T-cell (primary cell): ENCODE measurements at regions not wholly inside any gene's neighbourhood (a gene's known extent, or its start where the extent isn't known, plus 50 kb on each side); places are given as distances from the start of the nearest gene placed in this dataset.
"Not testable (repeated sequence)": the region's sequence is repeated elsewhere in the genome, so short reads cannot be mapped to it uniquely, and the experiment has no call there.

ENCODE experiments used
- ATAC-seq, 4 experiments: fragments of 200-7000 bp in 3 of 4; fragments of 150-1000 bp in 1 of 4; cut with Tn5 transposase; replicated peaks in 1 of 4; 1 replicate in 3 of 4; 2 replicates in 1 of 4; pipeline ENCODE4 v1.10.0; 2021; ENCODE audit warnings: moderate library complexity in 3 of 4, mild to moderate bottlenecking in 2 of 4, moderate number of reproducible peaks in 1 of 4
- CTCF ChIA-PET, 2 donors: fragments of 300-600 bp; sonication (Branson Sonifier 250); formaldehyde crosslinking; loops; one replicate each; lab custom pipeline; 2022; ENCODE audit warnings: antibody characterized with exemption in 2 of 2; lab: Charles Lee
- POLR2A ChIA-PET, 2 donors: fragments of 300-600 bp; sonication (Branson Sonifier 250); formaldehyde crosslinking; loops; one replicate each; lab custom pipeline; 2022; ENCODE audit warnings: antibody characterized with exemption in 2 of 2; lab: Charles Lee
- DNase-seq, 35 experiments: peaks; one replicate each; pipeline versions ENCODE4 v3.0.0 to v3.0.0-alpha.2; 2013 to 2023
- H3K27ac ChIP-seq: one replicate; pipeline ENCODE4 v1.5.1; 2013; ENCODE audit warnings: low read length
- H3K27me3 ChIP-seq, 2 experiments: replicated peaks in 1 of 2; 1 replicate in 1 of 2; 2 replicates in 1 of 2; pipeline versions ENCODE4 v1.6.1 to v1.7.0; 2013; ENCODE audit warnings: low read length in 1 of 2, mixed read lengths in 1 of 2; ENCODE audit not compliant: control insufficient read depth in 2 of 2, insufficient read depth in 2 of 2; ENCODE audit errors: extremely low read depth in 1 of 2
- H3K36me3 ChIP-seq, 2 donors: 1 replicate in 1 of 2; 2 replicates in 1 of 2; pipeline versions ENCODE4 v1.6.1 to v1.7.0; 2013; ENCODE audit warnings: low read length in 1 of 2; ENCODE audit not compliant: control insufficient read depth in 2 of 2, insufficient read depth in 1 of 2; ENCODE audit errors: extremely low read depth in 1 of 2
- H3K4me1 ChIP-seq, 2 experiments: 1 replicate in 1 of 2; 2 replicates in 1 of 2; pipeline versions ENCODE4 v1.6.1 to v1.7.0; 2013; ENCODE audit warnings: low read length in 2 of 2, mixed read lengths in 1 of 2; ENCODE audit not compliant: insufficient read depth in 2 of 2, control insufficient read depth in 1 of 2; ENCODE audit errors: extremely low read depth in 1 of 2
- H3K4me3 ChIP-seq, 2 donors: 1 replicate in 1 of 2; 2 replicates in 1 of 2; pipeline versions ENCODE4 v1.5.1 to v1.7.0; 2013; ENCODE audit warnings: mild to moderate bottlenecking in 2 of 2, low read length in 1 of 2, moderate library complexity in 1 of 2; ENCODE audit not compliant: control insufficient read depth in 1 of 2; ENCODE audit errors: extremely low read depth in 1 of 2
- H3K9me3 ChIP-seq: 2 replicates; pipeline ENCODE4 v1.7.0; 2013
- H3K27ac Mint-ChIP-seq, 2 donors: one replicate each; pipeline ENCODE4 v1.8.0; 2020 to 2021; ENCODE audit warnings: mild to moderate bottlenecking in 2 of 2, mixed read lengths in 2 of 2
- H3K27me3 Mint-ChIP-seq, 2 donors: one replicate each; pipeline ENCODE4 v1.8.0; 2021 to 2022; ENCODE audit warnings: mixed read lengths in 2 of 2
- H3K36me3 Mint-ChIP-seq: one replicate; pipeline ENCODE4 v1.8.0; 2021; ENCODE audit warnings: mixed read lengths
- H3K4me1 Mint-ChIP-seq, 3 donors: one replicate each; pipeline ENCODE4 v1.8.0; 2020 to 2022; ENCODE audit warnings: mixed read lengths in 3 of 3, mild to moderate bottlenecking in 1 of 3
- H3K4me3 Mint-ChIP-seq, 3 donors: one replicate each; pipeline ENCODE4 v1.8.0; 2020 to 2022; ENCODE audit warnings: mild to moderate bottlenecking in 3 of 3, mixed read lengths in 3 of 3, moderate library complexity in 3 of 3
- H3K9me3 Mint-ChIP-seq, 3 donors: one replicate each; pipeline ENCODE4 v1.8.0; 2020 to 2022; ENCODE audit warnings: mixed read lengths in 3 of 3
- WGBS: methylation state at CpG from one replicate; pipeline ENCODE4 v1.1.5; 2013; ENCODE audit warnings: missing lambda C conversion rate; ENCODE audit not compliant: insufficient coverage; 5-methylcytosine and 5-hydroxymethylcytosine counted together

- POLR2A ChIA-PET, H3K4me1 ChIP-seq, H3K27ac Mint-ChIP-seq, H3K36me3 Mint-ChIP-seq, H3K27me3 ChIP-seq, H3K27me3 Mint-ChIP-seq, H3K4me1 Mint-ChIP-seq, DNase-seq, ATAC-seq, H3K27ac ChIP-seq, H3K36me3 ChIP-seq, H3K9me3 ChIP-seq, CTCF ChIA-PET, H3K4me3 ChIP-seq, H3K4me3 Mint-ChIP-seq: not testable (repeated sequence)
- no CpG with 5 or more reads among the region's 1 CpG for WGBS
- H3K9me3 Mint-ChIP-seq: peaks cover 30 to 45% (median 42%) of the 10 kb centered on the region in 3 donors
Measured at GRCh38 chr22:10766320-10766719, 4761.7 kb upstream of the OR11H1 start.

- H3K9me3 Mint-ChIP-seq: peaks cover 25 to 48% (median 46%) of the 10 kb centered on the region in 3 donors
- CTCF ChIA-PET, DNase-seq, POLR2A ChIA-PET, H3K36me3 Mint-ChIP-seq, ATAC-seq, H3K27ac Mint-ChIP-seq, H3K4me1 ChIP-seq, H3K27me3 ChIP-seq, H3K27ac ChIP-seq, H3K4me3 Mint-ChIP-seq, H3K27me3 Mint-ChIP-seq, H3K4me3 ChIP-seq, H3K36me3 ChIP-seq, H3K4me1 Mint-ChIP-seq, H3K9me3 ChIP-seq: not testable (repeated sequence)
- WGBS: 81% methylated on average over 3 of the region's 4 CpGs
Measured at GRCh38 chr22:10768875-10769274, 4759.1 kb upstream of the OR11H1 start.

- ATAC-seq: peak in 1 of 4 experiments; percentile 14
- H3K9me3 ChIP-seq, H3K27ac Mint-ChIP-seq, H3K27me3 Mint-ChIP-seq, POLR2A ChIA-PET, H3K27me3 ChIP-seq, H3K36me3 Mint-ChIP-seq, H3K4me3 ChIP-seq, H3K4me3 Mint-ChIP-seq, DNase-seq, CTCF ChIA-PET, H3K4me1 Mint-ChIP-seq, H3K27ac ChIP-seq, H3K36me3 ChIP-seq, H3K4me1 ChIP-seq: not testable (repeated sequence)
- H3K9me3 Mint-ChIP-seq: peaks cover 20 to 53% (median 53%) of the 10 kb centered on the region in 3 donors
Measured at GRCh38 chr22:10771744-10772143, 4756.2 kb upstream of the OR11H1 start.

GRCh38 chr22:10773341-10773740 is 4754.7 kb upstream of the OR11H1 start:
- POLR2A ChIA-PET, H3K27me3 ChIP-seq, H3K4me3 Mint-ChIP-seq, CTCF ChIA-PET, H3K36me3 Mint-ChIP-seq, H3K9me3 ChIP-seq, H3K36me3 ChIP-seq, H3K4me3 ChIP-seq, H3K27ac Mint-ChIP-seq, H3K27me3 Mint-ChIP-seq, H3K4me1 ChIP-seq, DNase-seq, H3K27ac ChIP-seq, ATAC-seq, H3K4me1 Mint-ChIP-seq: not testable (repeated sequence)
- H3K9me3 Mint-ChIP-seq: peaks cover 12 to 55% (median 49%) of the 10 kb centered on the region in 3 donors
- no CpG with 5 or more reads among the region's 1 CpG for WGBS

- H3K27ac ChIP-seq, H3K4me3 ChIP-seq, H3K27ac Mint-ChIP-seq, H3K36me3 ChIP-seq, H3K27me3 ChIP-seq, H3K9me3 ChIP-seq, CTCF ChIA-PET, POLR2A ChIA-PET, H3K36me3 Mint-ChIP-seq, H3K4me3 Mint-ChIP-seq, H3K4me1 Mint-ChIP-seq, H3K4me1 ChIP-seq, DNase-seq, H3K27me3 Mint-ChIP-seq, ATAC-seq: not testable (repeated sequence)
- 57% methylated on average over 3 of the region's 5 CpGs for WGBS
- peaks cover 18 to 68% (median 59%) of the 10 kb centered on the region in 3 donors for H3K9me3 Mint-ChIP-seq
Measured at GRCh38 chr22:10775601-10776357, 4752.2 kb upstream of the OR11H1 start.

- H3K27ac ChIP-seq, H3K4me3 ChIP-seq, H3K4me1 ChIP-seq, H3K27ac Mint-ChIP-seq, H3K27me3 ChIP-seq, POLR2A ChIA-PET, DNase-seq, H3K9me3 ChIP-seq, H3K36me3 Mint-ChIP-seq, H3K4me1 Mint-ChIP-seq, ATAC-seq, CTCF ChIA-PET, H3K36me3 ChIP-seq, H3K4me3 Mint-ChIP-seq, H3K27me3 Mint-ChIP-seq: not testable (repeated sequence)
- peaks cover 18 to 70% (median 57%) of the 10 kb centered on the region in 3 donors for H3K9me3 Mint-ChIP-seq
- 70% methylated on average over 1 of the region's 7 CpGs for WGBS
Measured at GRCh38 chr22:10776358-10776729, 4751.6 kb upstream of the OR11H1 start.

GRCh38 chr22:10777733-10778132 is 4750.3 kb upstream of the OR11H1 start:
- H3K27me3 ChIP-seq, H3K4me3 Mint-ChIP-seq, H3K36me3 ChIP-seq, H3K36me3 Mint-ChIP-seq, H3K4me1 Mint-ChIP-seq, H3K27ac ChIP-seq, CTCF ChIA-PET, H3K9me3 ChIP-seq, DNase-seq, H3K4me1 ChIP-seq, H3K27ac Mint-ChIP-seq, H3K4me3 ChIP-seq, H3K27me3 Mint-ChIP-seq, ATAC-seq, POLR2A ChIA-PET: not testable (repeated sequence)
- WGBS: 89% methylated on average over 7 of the region's 11 CpGs
- H3K9me3 Mint-ChIP-seq: peaks cover 17 to 69% (median 57%) of the 10 kb centered on the region in 3 donors
